ENCODE measurements at regions not wholly inside any gene's neighbourhood (a gene's known extent, or its start where the extent isn't known, plus 50 kb on each side); places are given as distances from the start of the nearest gene placed in this dataset.

DNA sequence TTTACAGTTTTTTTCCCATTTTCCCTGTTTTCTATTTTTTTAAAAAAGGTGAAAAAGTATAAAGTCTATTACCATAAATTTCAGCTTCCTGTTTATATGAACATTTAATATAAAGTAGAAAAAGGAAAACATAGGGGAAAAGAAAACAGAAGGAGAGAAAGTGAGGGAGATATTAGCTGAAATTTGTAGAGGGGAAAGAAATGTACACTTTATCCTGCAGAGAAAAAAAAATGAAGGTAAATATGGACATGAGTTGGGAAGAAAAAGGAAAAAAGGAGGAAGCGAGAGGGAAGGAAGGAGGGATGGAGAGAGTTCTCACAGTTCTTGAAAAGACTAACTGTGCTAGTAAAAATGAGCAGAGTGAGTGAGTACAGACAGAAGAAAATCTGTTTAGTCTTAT lies 91.6 kb upstream of the BTG1 start:
- TF ChIP-seq, protein P1, sequence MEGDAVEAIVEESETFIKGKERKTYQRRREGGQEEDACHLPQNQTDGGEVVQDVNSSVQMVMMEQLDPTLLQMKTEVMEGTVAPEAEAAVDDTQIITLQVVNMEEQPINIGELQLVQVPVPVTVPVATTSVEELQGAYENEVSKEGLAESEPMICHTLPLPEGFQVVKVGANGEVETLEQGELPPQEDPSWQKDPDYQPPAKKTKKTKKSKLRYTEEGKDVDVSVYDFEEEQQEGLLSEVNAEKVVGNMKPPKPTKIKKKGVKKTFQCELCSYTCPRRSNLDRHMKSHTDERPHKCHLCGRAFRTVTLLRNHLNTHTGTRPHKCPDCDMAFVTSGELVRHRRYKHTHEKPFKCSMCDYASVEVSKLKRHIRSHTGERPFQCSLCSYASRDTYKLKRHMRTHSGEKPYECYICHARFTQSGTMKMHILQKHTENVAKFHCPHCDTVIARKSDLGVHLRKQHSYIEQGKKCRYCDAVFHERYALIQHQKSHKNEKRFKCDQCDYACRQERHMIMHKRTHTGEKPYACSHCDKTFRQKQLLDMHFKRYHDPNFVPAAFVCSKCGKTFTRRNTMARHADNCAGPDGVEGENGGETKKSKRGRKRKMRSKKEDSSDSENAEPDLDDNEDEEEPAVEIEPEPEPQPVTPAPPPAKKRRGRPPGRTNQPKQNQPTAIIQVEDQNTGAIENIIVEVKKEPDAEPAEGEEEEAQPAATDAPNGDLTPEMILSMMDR (conservative IDR thresholded peaks at IDR 0.05; ENCODE audit: low read length): no peak
- TF ChIP-seq EZH2phosphoT487 (IDR thresholded peaks at IDR 0.05; ENCODE audit: borderline replicate concordance, low read depth, low read length): no peak

All from OCI-LY7 (cell line).